OCI-LY7 (cell line): ENCODE measurements at regions not wholly inside any gene's neighbourhood (a gene's known extent, or its start where the extent isn't known, plus 50 kb on each side); places are given as distances from the start of the nearest gene placed in this dataset.
"Not testable (repeated sequence)": the region's sequence is repeated elsewhere in the genome, so short reads cannot be mapped to it uniquely, and the experiment has no call there.

Experiments used
- BruUV-seq: library from RNA; stranded (reverse); fragments of 400-500 nt; replicated peaks from 2 replicates; lab custom pipeline; 2021; lab: Mats Ljungman, UMichigan
- CTCF ChIA-PET: fragments of 300-600 bp; sonication (Branson Sonifier 250); formaldehyde crosslinking; loops from one replicate; lab custom pipeline; 2022; ENCODE audit warnings: antibody characterized with exemption; ENCODE audit not compliant: unreplicated experiment; lab: Charles Lee
- POLR2A ChIA-PET: fragments of 300-600 bp; sonication (Branson Sonifier 250); formaldehyde crosslinking; loops from one replicate; lab custom pipeline; 2022; ENCODE audit warnings: antibody characterized with exemption; lab: Charles Lee
- DNase-seq: peaks from one replicate; pipeline ENCODE4 v3.0.0-alpha.2; 2015; ENCODE audit warnings: low spot score
- H2AFZ ChIP-seq: fragments of 200-600 bp; sonication (generic), shearing (Covaris generic); 2 replicates; pipeline ENCODE4 v1.6.1; 2014; ENCODE audit warnings: mild to moderate bottlenecking, antibody characterized with exemption, low read length, moderate library complexity
- H3K27ac ChIP-seq: fragments of 200-600 bp; sonication (generic); 2 replicates; pipeline ENCODE4 v1.5.1; 2014; ENCODE audit warnings: mixed run types, low read depth, mild to moderate bottlenecking, moderate library complexity, low read length, inconsistent platforms; ENCODE audit not compliant: poor library complexity, severe bottlenecking
- H3K36me3 ChIP-seq: fragments of 200-600 bp; sonication (generic); 2 replicates; pipeline ENCODE4 v1.6.1; 2014; ENCODE audit warnings: mild to moderate bottlenecking, antibody characterized with exemption, low read length, moderate library complexity, mixed read lengths; ENCODE audit not compliant: insufficient read depth
- H3K4me1 ChIP-seq: fragments of 200-600 bp; sonication (generic); 2 replicates; pipeline ENCODE4 v1.5.1; 2014; ENCODE audit warnings: mild to moderate bottlenecking, low read length; ENCODE audit not compliant: insufficient read depth, poor library complexity, severe bottlenecking
- H3K4me2 ChIP-seq: fragments of 200-600 bp; sonication (generic); 2 replicates; pipeline ENCODE4 v1.6.1; 2014; ENCODE audit warnings: mild to moderate bottlenecking, low read length
- H3K4me3 ChIP-seq: fragments of 200-600 bp; sonication (generic); 2 replicates; pipeline ENCODE4 v1.5.1; 2014; ENCODE audit warnings: mild to moderate bottlenecking, low read depth, low read length; ENCODE audit not compliant: poor library complexity, severe bottlenecking
- H3K79me2 ChIP-seq: fragments of 200-600 bp; sonication (generic); 2 replicates; pipeline ENCODE4 v1.6.1; 2016; ENCODE audit warnings: low read depth, mild to moderate bottlenecking, low read length, moderate library complexity, mixed read lengths; ENCODE audit not compliant: insufficient read depth
- H3K9me2 ChIP-seq: fragments of 200-600 bp; sonication (generic); 2 replicates; pipeline ENCODE4 v1.6.1; 2016; ENCODE audit warnings: mild to moderate bottlenecking, low read length, mixed read lengths; ENCODE audit not compliant: insufficient read depth
- H3K9me3 ChIP-seq: fragments of 200-600 bp; sonication (generic); 2 replicates; pipeline ENCODE4 v1.6.1; 2014; ENCODE audit warnings: mild to moderate bottlenecking, mixed run types, low read length, mixed read lengths
- H4K20me1 ChIP-seq: fragments of 200-600 bp; sonication (generic); 2 replicates; pipeline ENCODE4 v1.6.1; 2014; ENCODE audit warnings: mild to moderate bottlenecking, antibody characterized with exemption, low read length, moderate library complexity, mixed read lengths; ENCODE audit not compliant: insufficient read depth
- EZH2phosphoT487 ChIP-seq: fragments of 200-600 bp; sonication (generic); IDR thresholded peaks from 2 replicates; pipeline ENCODE4 v1.6.1; 2018; ENCODE audit warnings: low read depth, borderline replicate concordance, mild to moderate bottlenecking, mixed run types, antibody characterized with exemption, low read length, moderate library complexity, mixed read lengths
- intact Hi-C: fragments of 100-400 bp; cut with micrococcal nuclease; formaldehyde crosslinking; loops from one replicate; pipeline ENCODE4 v1.10.0; 2022; ENCODE audit not compliant: unreplicated experiment
- TF ChIP-seq, protein P1 (sequence below): fragments of 200-600 bp; sonication (generic); conservative IDR thresholded peaks from 2 replicates; pipeline ENCODE4 v1.5.1; 2014; ENCODE audit warnings: mild to moderate bottlenecking, antibody characterized with exemption, low read length, moderate library complexity, mixed read lengths

DNA sequence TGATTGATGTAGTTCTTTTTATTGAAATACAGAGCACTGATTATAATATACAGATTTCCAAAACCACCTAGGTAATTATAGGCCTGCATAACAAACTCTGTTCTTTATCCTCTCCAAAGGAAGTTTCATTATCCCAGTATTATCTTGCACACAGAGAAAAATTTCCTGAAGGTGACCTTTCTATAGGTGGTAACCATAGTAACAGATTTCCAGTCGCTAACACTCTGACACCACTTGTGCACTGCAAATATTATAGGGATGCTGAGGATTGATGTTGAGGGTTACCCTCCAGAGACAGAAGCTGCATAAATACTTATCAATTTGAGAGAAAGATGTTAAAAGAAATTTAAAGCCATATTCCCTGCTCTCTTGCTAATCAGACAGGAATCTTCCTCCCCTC, 274.5 kb upstream of the NRSN1 start:
- Histone ChIP-seq H3K36me3 (no peaks in the 10 kb centered on the region), H3K4me2 (no peak overlapping the region), H3K27ac (no peak overlapping the region), H3K9me2 (no peaks in the 10 kb centered on the region), H3K79me2 (no peaks in the 10 kb centered on the region), H3K9me3 (no peaks in the 10 kb centered on the region), H2AFZ (no peak overlapping the region), H3K4me3 (no peak overlapping the region), H4K20me1 (no peaks in the 10 kb centered on the region), H3K4me1 (no peaks in the 10 kb centered on the region)
- intact Hi-C loops, result no loop called here
- TF ChIP-seq, protein P1, sequence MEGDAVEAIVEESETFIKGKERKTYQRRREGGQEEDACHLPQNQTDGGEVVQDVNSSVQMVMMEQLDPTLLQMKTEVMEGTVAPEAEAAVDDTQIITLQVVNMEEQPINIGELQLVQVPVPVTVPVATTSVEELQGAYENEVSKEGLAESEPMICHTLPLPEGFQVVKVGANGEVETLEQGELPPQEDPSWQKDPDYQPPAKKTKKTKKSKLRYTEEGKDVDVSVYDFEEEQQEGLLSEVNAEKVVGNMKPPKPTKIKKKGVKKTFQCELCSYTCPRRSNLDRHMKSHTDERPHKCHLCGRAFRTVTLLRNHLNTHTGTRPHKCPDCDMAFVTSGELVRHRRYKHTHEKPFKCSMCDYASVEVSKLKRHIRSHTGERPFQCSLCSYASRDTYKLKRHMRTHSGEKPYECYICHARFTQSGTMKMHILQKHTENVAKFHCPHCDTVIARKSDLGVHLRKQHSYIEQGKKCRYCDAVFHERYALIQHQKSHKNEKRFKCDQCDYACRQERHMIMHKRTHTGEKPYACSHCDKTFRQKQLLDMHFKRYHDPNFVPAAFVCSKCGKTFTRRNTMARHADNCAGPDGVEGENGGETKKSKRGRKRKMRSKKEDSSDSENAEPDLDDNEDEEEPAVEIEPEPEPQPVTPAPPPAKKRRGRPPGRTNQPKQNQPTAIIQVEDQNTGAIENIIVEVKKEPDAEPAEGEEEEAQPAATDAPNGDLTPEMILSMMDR, result no peak
- no peak for TF ChIP-seq EZH2phosphoT487
- BruUV-seq, result no TSS peak
- ChIA-PET CTCF (no interaction called here), POLR2A (interaction anchor here (0.6 kb wide), 1 partner anchor 658 kb away, joined by 5 read pairs; no protein-coding TSS in a partner anchor)
- DNase-seq, result no peak

- POLR2A ChIA-PET, BruUV-seq, H3K9me3 ChIP-seq, H3K4me3 ChIP-seq, CTCF ChIA-PET, H2AFZ ChIP-seq, H4K20me1 ChIP-seq, H3K36me3 ChIP-seq, DNase-seq, H3K27ac ChIP-seq, intact Hi-C loops, H3K4me2 ChIP-seq, H3K4me1 ChIP-seq, H3K79me2 ChIP-seq, H3K9me2 ChIP-seq: not testable (repeated sequence)
These were observed 272.4 kb upstream of the NRSN1 start for GRCh38 chr6:23853566-23854133.

GRCh38 chr6:23854154-23854553, 271.9 kb upstream of the NRSN1 start:
- H3K4me3 ChIP-seq, H3K4me2 ChIP-seq, H2AFZ ChIP-seq, H4K20me1 ChIP-seq, DNase-seq, H3K27ac ChIP-seq, H3K79me2 ChIP-seq, BruUV-seq, intact Hi-C loops, H3K9me3 ChIP-seq, H3K36me3 ChIP-seq, POLR2A ChIA-PET, CTCF ChIA-PET, H3K4me1 ChIP-seq, H3K9me2 ChIP-seq: not testable (repeated sequence)
